CD4-positive, alpha-beta T cell (primary cell): ENCODE measurements at regions not wholly inside any gene's neighbourhood (a gene's known extent, or its start where the extent isn't known, plus 50 kb on each side); places are given as distances from the start of the nearest gene placed in this dataset.

Source experiments
- ATAC-seq: fragments of 200-7000 bp; cut with Tn5 transposase; one replicate; pipeline ENCODE4 v1.10.0; 2022; ENCODE audit warnings: mild to moderate bottlenecking; ENCODE audit not compliant: poor library complexity
- CTCF ChIA-PET: fragments of 350-600 bp; sonication (Branson Sonifier 250); formaldehyde crosslinking; loops from one replicate; lab custom pipeline; 2021; ENCODE audit warnings: antibody characterized with exemption, inconsistent platforms; lab: Charles Lee
- POLR2A ChIA-PET: fragments of 350-600 bp; sonication (Branson Sonifier 250); formaldehyde crosslinking; loops from one replicate; lab custom pipeline; 2021; ENCODE audit warnings: antibody characterized with exemption, inconsistent platforms; lab: Charles Lee
- DNase-seq, 14 experiments: peaks; one replicate each; pipeline ENCODE4 v3.0.0-alpha.2; 2013 to 2020; ENCODE audit warnings: mixed read lengths in 2 of 14
- H3K27ac ChIP-seq, 2 donors: one replicate each; pipeline versions ENCODE4 v1.5.1 to v1.7.0; 2013; ENCODE audit warnings: low read length in 2 of 2, low read depth in 1 of 2, mild to moderate bottlenecking in 1 of 2
- H3K27me3 ChIP-seq, 2 experiments: 1 replicate in 1 of 2; 2 replicates in 1 of 2; pipeline versions ENCODE4 v1.6.1 to v1.7.0; 2013; ENCODE audit warnings: low read length in 2 of 2, control low read depth in 1 of 2, mild to moderate bottlenecking in 1 of 2, moderate library complexity in 1 of 2; ENCODE audit not compliant: insufficient read depth in 2 of 2, control insufficient read depth in 1 of 2
- H3K36me3 ChIP-seq: one replicate; pipeline ENCODE4 v1.6.1; 2013; ENCODE audit warnings: low read length, control low read depth; ENCODE audit not compliant: insufficient read depth
- H3K4me1 ChIP-seq: one replicate; pipeline ENCODE4 v1.6.1; 2013; ENCODE audit warnings: low read length, control low read depth; ENCODE audit not compliant: insufficient read depth
- H3K4me3 ChIP-seq: one replicate; pipeline ENCODE4 v1.5.1; 2013; ENCODE audit warnings: mild to moderate bottlenecking, low read length, moderate library complexity
- H3K9me3 ChIP-seq, 2 experiments: 1 replicate in 1 of 2; 2 replicates in 1 of 2; pipeline versions ENCODE4 v1.6.1 to v1.7.0; 2013; ENCODE audit warnings: low read length in 2 of 2, mild to moderate bottlenecking in 2 of 2, control low read depth in 1 of 2, moderate library complexity in 1 of 2; ENCODE audit not compliant: control insufficient read depth in 1 of 2, insufficient read depth in 1 of 2
- H3K27ac Mint-ChIP-seq: one replicate; pipeline ENCODE4 v1.8.0; 2020; ENCODE audit warnings: mixed read lengths
- H3K27me3 Mint-ChIP-seq: one replicate; pipeline ENCODE4 v1.8.0; 2021; ENCODE audit warnings: mixed read lengths
- H3K36me3 Mint-ChIP-seq: one replicate; pipeline ENCODE4 v1.8.0; 2021; ENCODE audit warnings: low read depth, mixed read lengths
- H3K4me1 Mint-ChIP-seq: one replicate; pipeline ENCODE4 v1.8.0; 2021; ENCODE audit warnings: low read depth, mixed read lengths
- H3K4me3 Mint-ChIP-seq: one replicate; pipeline ENCODE4 v1.8.0; 2020; ENCODE audit warnings: mild to moderate bottlenecking, mixed read lengths
- H3K9me3 Mint-ChIP-seq: one replicate; pipeline ENCODE4 v1.8.0; 2020; ENCODE audit warnings: mixed read lengths
- intact Hi-C, 2 experiments: fragments of 100-400 bp; cut with DNase I in 1 of 2; cut with micrococcal nuclease in 1 of 2; formaldehyde crosslinking; loops; one replicate each; pipeline versions ENCODE4 v1.15.1 to v1.9.0; 2023 to 2025; cut with DNase I, micrococcal nuclease
- TF ChIP-seq, protein P1 (sequence below): fragments of 200-600 bp; IDR thresholded peaks from one replicate; pipeline ENCODE4 v1.8.0; 2022; ENCODE audit warnings: antibody characterized with exemption, mild to moderate bottlenecking

DNA sequence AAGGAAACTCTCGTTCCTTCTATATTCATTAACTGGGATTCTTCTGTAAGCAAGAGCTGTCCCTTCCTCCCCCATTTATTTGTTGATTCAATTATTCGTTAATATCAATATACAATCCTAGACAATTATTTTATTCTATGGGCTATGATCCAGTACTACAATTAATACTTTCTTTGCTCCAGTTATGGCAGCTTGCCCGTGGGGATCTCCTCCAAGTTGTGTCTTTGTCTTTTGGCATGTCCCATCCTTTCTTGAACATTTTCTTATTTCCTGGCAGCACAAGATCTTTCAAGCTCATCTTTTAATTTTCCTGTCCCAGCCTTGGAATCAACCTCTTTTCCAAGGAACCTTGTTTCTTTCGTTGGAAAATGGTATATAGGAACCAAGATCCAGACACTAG is 249.3 kb downstream of the GAS1 start:
- no peak overlapping the region for H3K4me3 Mint-ChIP-seq
- Histone ChIP-seq H3K27ac (no peak overlapping the region), H3K27me3 (no peaks in the 10 kb centered on the region), H3K9me3 (no peaks in the 10 kb centered on the region), H3K4me1 (no peaks in the 10 kb centered on the region), H3K36me3 (no peaks in the 10 kb centered on the region), H3K4me3 (no peak overlapping the region)
- H3K4me1 Mint-ChIP-seq: no peaks in the 10 kb centered on the region
- ChIA-PET POLR2A (no interaction called here), CTCF (no interaction called here)
- intact Hi-C loops: no loop called here
- ATAC-seq (no peak), DNase-seq (no peak)
- TF ChIP-seq, protein P1, sequence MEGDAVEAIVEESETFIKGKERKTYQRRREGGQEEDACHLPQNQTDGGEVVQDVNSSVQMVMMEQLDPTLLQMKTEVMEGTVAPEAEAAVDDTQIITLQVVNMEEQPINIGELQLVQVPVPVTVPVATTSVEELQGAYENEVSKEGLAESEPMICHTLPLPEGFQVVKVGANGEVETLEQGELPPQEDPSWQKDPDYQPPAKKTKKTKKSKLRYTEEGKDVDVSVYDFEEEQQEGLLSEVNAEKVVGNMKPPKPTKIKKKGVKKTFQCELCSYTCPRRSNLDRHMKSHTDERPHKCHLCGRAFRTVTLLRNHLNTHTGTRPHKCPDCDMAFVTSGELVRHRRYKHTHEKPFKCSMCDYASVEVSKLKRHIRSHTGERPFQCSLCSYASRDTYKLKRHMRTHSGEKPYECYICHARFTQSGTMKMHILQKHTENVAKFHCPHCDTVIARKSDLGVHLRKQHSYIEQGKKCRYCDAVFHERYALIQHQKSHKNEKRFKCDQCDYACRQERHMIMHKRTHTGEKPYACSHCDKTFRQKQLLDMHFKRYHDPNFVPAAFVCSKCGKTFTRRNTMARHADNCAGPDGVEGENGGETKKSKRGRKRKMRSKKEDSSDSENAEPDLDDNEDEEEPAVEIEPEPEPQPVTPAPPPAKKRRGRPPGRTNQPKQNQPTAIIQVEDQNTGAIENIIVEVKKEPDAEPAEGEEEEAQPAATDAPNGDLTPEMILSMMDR: no peak
- H3K27ac Mint-ChIP-seq: no peak overlapping the region
- H3K9me3 Mint-ChIP-seq: no peaks in the 10 kb centered on the region
- peaks cover 20% of the 10 kb centered on the region for H3K27me3 Mint-ChIP-seq
- H3K36me3 Mint-ChIP-seq: no peaks in the 10 kb centered on the region

DNA sequence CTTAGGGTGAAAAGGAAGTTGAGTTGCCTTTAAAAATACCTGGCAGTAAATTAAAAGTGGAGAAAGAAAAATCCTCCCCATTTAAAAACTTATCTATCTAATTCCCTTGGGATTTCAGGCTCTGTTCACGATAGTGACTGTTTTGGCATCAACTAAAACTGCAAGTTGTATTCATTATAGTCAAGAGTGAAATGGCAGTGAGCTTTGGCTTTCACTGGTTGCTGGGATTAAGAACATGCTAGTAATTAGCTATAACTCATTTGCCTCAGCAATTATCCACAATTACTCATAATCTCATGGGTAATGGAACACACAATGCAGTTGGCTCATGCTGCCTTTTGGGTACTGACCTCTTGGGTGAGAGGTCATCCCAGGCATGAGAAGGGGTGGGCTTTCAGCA is 250.1 kb downstream of the GAS1 start:
- no peak for DNase-seq
- Histone ChIP-seq H3K4me1 (no peaks in the 10 kb centered on the region), H3K36me3 (no peaks in the 10 kb centered on the region), H3K27me3 (no peaks in the 10 kb centered on the region), H3K9me3 (no peaks in the 10 kb centered on the region), H3K4me3 (no peak overlapping the region), H3K27ac (no peak overlapping the region)
- TF ChIP-seq, protein P1: no peak
- POLR2A ChIA-PET: no interaction called here
- intact Hi-C loops: no loop called here
- H3K4me3 Mint-ChIP-seq: no peak overlapping the region
- no peak for ATAC-seq
- H3K27ac Mint-ChIP-seq: no peak overlapping the region
- H3K36me3 Mint-ChIP-seq: no peaks in the 10 kb centered on the region
- H3K4me1 Mint-ChIP-seq: no peaks in the 10 kb centered on the region
- H3K27me3 Mint-ChIP-seq: peaks cover 20% of the 10 kb centered on the region
- CTCF ChIA-PET: no interaction called here
- no peaks in the 10 kb centered on the region for H3K9me3 Mint-ChIP-seq

DNA sequence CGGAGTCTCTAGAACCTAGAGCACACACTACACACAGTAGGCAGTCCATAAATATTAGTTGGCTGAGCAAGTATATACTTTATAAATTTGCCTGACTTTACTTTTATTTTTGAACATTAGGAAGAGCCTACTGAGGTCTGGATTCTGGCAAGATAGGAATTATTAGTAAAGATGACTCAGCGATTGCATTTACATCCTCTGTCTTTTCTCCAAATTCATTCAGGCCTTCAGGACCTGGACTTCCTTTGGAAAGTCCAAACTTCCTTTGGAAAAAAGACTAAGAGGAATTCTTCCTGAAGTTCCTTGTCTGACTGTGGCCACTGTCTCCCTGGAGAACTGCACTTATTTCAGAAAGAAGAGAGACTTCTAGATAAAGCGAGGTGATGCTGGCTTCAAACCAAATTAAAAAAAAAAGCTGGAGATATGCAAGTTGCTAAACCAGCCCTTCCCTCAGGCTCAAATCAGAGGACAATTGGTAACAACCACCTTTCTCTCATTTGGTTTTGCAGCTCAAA is 251.3 kb downstream of the GAS1 start:
- Histone ChIP-seq H3K9me3 (no peaks in the 10 kb centered on the region), H3K36me3 (no peaks in the 10 kb centered on the region), H3K4me3 (no peak overlapping the region), H3K27ac (no peak overlapping the region), H3K27me3 (no peaks in the 10 kb centered on the region), H3K4me1 (no peaks in the 10 kb centered on the region)
- TF ChIP-seq, protein P1: no peak
- no peak for DNase-seq
- Mint-ChIP-seq H3K27ac (no peak overlapping the region), H3K9me3 (no peaks in the 10 kb centered on the region), H3K27me3 (peaks cover 12% of the 10 kb centered on the region), H3K36me3 (no peaks in the 10 kb centered on the region), H3K4me3 (no peak overlapping the region), H3K4me1 (no peaks in the 10 kb centered on the region)
- POLR2A ChIA-PET: no interaction called here
- ATAC-seq: no peak
- intact Hi-C loops: no loop called here
- CTCF ChIA-PET: no interaction called here
